ENCODE measurements at regions not wholly inside any gene's neighbourhood (a gene's known extent, or its start where the extent isn't known, plus 50 kb on each side); places are given as distances from the start of the nearest gene placed in this dataset.

- H3K4me3 Mint-ChIP-seq (ENCODE audit: low read depth): no peak overlapping the region
- no peaks in the 10 kb centered on the region for H3K9me3 Mint-ChIP-seq (ENCODE audit: low read depth)
- TF ChIP-seq CTCF (IDR thresholded peaks at IDR 0.05; ENCODE audit: unreplicated experiment): no peak
- H3K4me1 Mint-ChIP-seq (ENCODE audit: low read depth): peaks cover 7% of the 10 kb centered on the region
- H3K27ac Mint-ChIP-seq: no peak overlapping the region
- H3K36me3 Mint-ChIP-seq (ENCODE audit: insufficient read depth): no peaks in the 10 kb centered on the region
- DNase-seq (ENCODE audit: low spot score, unreplicated experiment): no peak
- peaks cover 41% of the 10 kb centered on the region for H3K27me3 Mint-ChIP-seq
These were observed 63.8 kb downstream of the MRPL46 start for GRCh38 chr15:88403351-88403791.

GRCh38 chr15:88401996-88402656, 65.1 kb downstream of the MRPL46 start:
- Mint-ChIP-seq H3K4me1 (ENCODE audit: low read depth) (peaks cover 7% of the 10 kb centered on the region), H3K36me3 (ENCODE audit: insufficient read depth) (no peaks in the 10 kb centered on the region), H3K4me3 (ENCODE audit: low read depth) (no peak overlapping the region), H3K27me3 (peaks cover 38% of the 10 kb centered on the region), H3K9me3 (ENCODE audit: low read depth) (no peaks in the 10 kb centered on the region), H3K27ac (no peak overlapping the region)
- DNase-seq (ENCODE audit: low spot score, unreplicated experiment): no peak
- TF ChIP-seq CTCF (IDR thresholded peaks at IDR 0.05; ENCODE audit: unreplicated experiment): no peak

- peaks cover 7% of the 10 kb centered on the region for H3K4me1 Mint-ChIP-seq (ENCODE audit: low read depth)
- no peaks in the 10 kb centered on the region for H3K36me3 Mint-ChIP-seq (ENCODE audit: insufficient read depth)
- no peak overlapping the region for H3K4me3 Mint-ChIP-seq (ENCODE audit: low read depth)
- H3K9me3 Mint-ChIP-seq (ENCODE audit: low read depth): no peaks in the 10 kb centered on the region
- no peak for TF ChIP-seq CTCF (IDR thresholded peaks at IDR 0.05; ENCODE audit: unreplicated experiment)
- peaks cover 38% of the 10 kb centered on the region for H3K27me3 Mint-ChIP-seq
- no peak for DNase-seq (ENCODE audit: low spot score, unreplicated experiment)
- no peak overlapping the region for H3K27ac Mint-ChIP-seq
These were observed 65.8 kb downstream of the MRPL46 start for GRCh38 chr15:88401251-88401995.

GRCh38 chr15:88400591-88401250, 66.5 kb downstream of the MRPL46 start:
- no peak overlapping the region for H3K27ac Mint-ChIP-seq
- H3K4me1 Mint-ChIP-seq (ENCODE audit: low read depth): peaks cover 7% of the 10 kb centered on the region
- no peak overlapping the region for H3K4me3 Mint-ChIP-seq (ENCODE audit: low read depth)
- DNase-seq (ENCODE audit: low spot score, unreplicated experiment): no peak
- no peak for TF ChIP-seq CTCF (IDR thresholded peaks at IDR 0.05; ENCODE audit: unreplicated experiment)
- H3K36me3 Mint-ChIP-seq (ENCODE audit: insufficient read depth): no peaks in the 10 kb centered on the region
- H3K27me3 Mint-ChIP-seq: peaks cover 35% of the 10 kb centered on the region
- no peaks in the 10 kb centered on the region for H3K9me3 Mint-ChIP-seq (ENCODE audit: low read depth)

- H3K36me3 Mint-ChIP-seq (ENCODE audit: insufficient read depth): no peaks in the 10 kb centered on the region
- peaks cover 7% of the 10 kb centered on the region for H3K4me1 Mint-ChIP-seq (ENCODE audit: low read depth)
- no peak for DNase-seq (ENCODE audit: low spot score, unreplicated experiment)
- H3K4me3 Mint-ChIP-seq (ENCODE audit: low read depth): no peak overlapping the region
- TF ChIP-seq CTCF (IDR thresholded peaks at IDR 0.05; ENCODE audit: unreplicated experiment): no peak
- H3K27ac Mint-ChIP-seq: no peak overlapping the region
- peaks cover 32% of the 10 kb centered on the region for H3K27me3 Mint-ChIP-seq
- H3K9me3 Mint-ChIP-seq (ENCODE audit: low read depth): no peaks in the 10 kb centered on the region
These were observed 67.1 kb downstream of the MRPL46 start for GRCh38 chr15:88400084-88400483.

All from progenitor cell of endocrine pancreas (in vitro differentiated cells).